Right lobe of liver (tissue), 4 donors: ENCODE measurements at regions not wholly inside any gene's neighbourhood (a gene's known extent, or its start where the extent isn't known, plus 50 kb on each side); places are given as distances from the start of the nearest gene placed in this dataset.

Experiments used
- CTCF ChIP-seq, 4 donors: fragments of 200-600 bp in 3 of 4; fragments of 450-650 bp in 1 of 4; IDR thresholded peaks; one replicate each; pipeline versions ENCODE4 v1.5.1 to v1.8.0; 2016 to 2022; ENCODE audit warnings: antibody characterized with exemption in 4 of 4, mild to moderate bottlenecking in 2 of 4
- POLR2A ChIP-seq: fragments of 450-650 bp; IDR thresholded peaks from one replicate; pipeline ENCODE4 v1.6.1; 2017; ENCODE audit warnings: antibody characterized with exemption, mild to moderate bottlenecking
- donor health status: DM: no; HTN: no; CAD: no.
- donor health status: DM: no; HTN: no; CAD: no.
- donor health status: DM: no; HTN: yes; CAD: no.

GRCh38 chr3:87329065-87329464, 52.7 kb upstream of the POU1F1 start:
- TF ChIP-seq CTCF (IDR thresholded peaks at IDR 0.05) (no peak), POLR2A (no peak)
